ENCODE measurements at regions not wholly inside any gene's neighbourhood (a gene's known extent, or its start where the extent isn't known, plus 50 kb on each side); places are given as distances from the start of the nearest gene placed in this dataset.
"Not testable (repeated sequence)": the region's sequence is repeated elsewhere in the genome, so short reads cannot be mapped to it uniquely, and the experiment has no call there.

GRCh38 chr16:10277597-10277996 lies 95.4 kb upstream of the GRIN2A start:
- ATAC-seq (ENCODE audit: low read depth) (no peak), DNase-seq (ENCODE audit: low spot score) (no peak)
- Histone ChIP-seq H3K36me3 (ENCODE audit: low read depth) (no peaks in the 10 kb centered on the region), H3K9me3 (ENCODE audit: severe bottlenecking) (no peaks in the 10 kb centered on the region), H3K4me1 (ENCODE audit: insufficient read depth, poor library complexity, severe bottlenecking) (no peaks in the 10 kb centered on the region), H3K27me3 (ENCODE audit: insufficient read depth, poor library complexity, severe bottlenecking) (no peaks in the 10 kb centered on the region), H3K4me3 (ENCODE audit: severe bottlenecking) (no peak overlapping the region), H3K27ac (ENCODE audit: poor library complexity, severe bottlenecking) (no peak overlapping the region)
- TF ChIP-seq CTCF (IDR thresholded peaks at IDR 0.05; ENCODE audit: poor library complexity, severe bottlenecking): no peak

DNA sequence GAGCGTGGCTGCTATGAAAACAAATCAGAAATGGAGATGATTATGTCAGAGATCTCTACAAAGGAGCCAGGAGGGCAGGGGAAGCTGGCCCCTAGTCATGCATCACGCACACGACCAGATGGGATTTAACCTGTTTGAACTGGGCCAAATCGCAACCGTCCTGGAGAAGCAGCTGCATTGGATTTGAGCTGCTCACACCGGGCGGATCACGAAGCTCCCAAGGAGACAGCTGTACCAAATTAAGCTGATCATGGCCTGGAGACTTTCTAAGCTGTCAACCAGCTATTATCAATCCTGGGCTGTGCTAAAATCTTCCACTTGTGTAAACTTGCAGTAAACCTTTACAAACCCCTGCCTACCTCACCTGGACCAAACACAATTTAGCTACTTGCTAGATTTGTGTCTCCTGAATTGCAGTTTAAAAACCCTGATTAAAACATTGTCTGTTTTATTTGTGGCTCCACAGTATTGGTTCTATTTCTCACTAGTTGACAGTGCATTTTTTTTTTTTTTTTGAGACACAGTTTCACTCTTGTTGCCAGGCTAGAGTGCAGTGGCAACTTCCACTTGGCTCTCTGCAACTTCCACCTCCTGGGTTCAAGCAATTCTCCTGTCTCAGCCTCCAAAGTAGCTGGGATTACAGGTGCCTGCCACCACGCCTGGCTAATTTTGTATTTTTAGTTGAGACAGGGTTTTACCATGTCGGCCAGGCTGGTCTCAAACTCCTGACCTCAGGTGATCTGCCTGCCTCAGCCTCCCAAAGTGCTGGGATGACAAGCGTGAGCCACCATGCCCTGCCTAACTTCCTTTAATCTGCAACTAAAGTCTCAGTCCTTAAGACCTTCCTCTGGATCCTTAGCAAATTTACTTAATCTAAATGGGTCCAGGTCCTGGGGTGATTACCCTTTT lies 98.3 kb upstream of the GRIN2A start:
- Histone ChIP-seq H3K27ac (ENCODE audit: poor library complexity, severe bottlenecking) (no peak overlapping the region), H3K4me3 (ENCODE audit: severe bottlenecking) (no peak overlapping the region), H3K27me3 (ENCODE audit: insufficient read depth, poor library complexity, severe bottlenecking) (no peaks in the 10 kb centered on the region), H3K4me1 (ENCODE audit: insufficient read depth, poor library complexity, severe bottlenecking) (no peaks in the 10 kb centered on the region), H3K36me3 (ENCODE audit: low read depth) (no peaks in the 10 kb centered on the region), H3K9me3 (ENCODE audit: severe bottlenecking) (no peaks in the 10 kb centered on the region)
- no peak for TF ChIP-seq CTCF (IDR thresholded peaks at IDR 0.05; ENCODE audit: poor library complexity, severe bottlenecking)
- ATAC-seq (ENCODE audit: low read depth) (no peak), DNase-seq (ENCODE audit: low spot score) (no peak)

GRCh38 chr16:10282367-10282766 lies 100.1 kb upstream of the GRIN2A start:
- no peaks in the 10 kb centered on the region for H3K4me1 ChIP-seq (ENCODE audit: insufficient read depth, poor library complexity, severe bottlenecking)
- DNase-seq (ENCODE audit: low spot score): no peak
- H3K27me3 ChIP-seq (ENCODE audit: insufficient read depth, poor library complexity, severe bottlenecking): no peaks in the 10 kb centered on the region
- H3K36me3 ChIP-seq (ENCODE audit: low read depth): no peaks in the 10 kb centered on the region
- H3K4me3 ChIP-seq (ENCODE audit: severe bottlenecking): no peak overlapping the region
- no peaks in the 10 kb centered on the region for H3K9me3 ChIP-seq (ENCODE audit: severe bottlenecking)
- no peak for ATAC-seq (ENCODE audit: low read depth)
- H3K27ac ChIP-seq (ENCODE audit: poor library complexity, severe bottlenecking): no peak overlapping the region
- TF ChIP-seq CTCF (IDR thresholded peaks at IDR 0.05; ENCODE audit: poor library complexity, severe bottlenecking): no peak

GRCh38 chr16:10283246-10283645 lies 101.0 kb upstream of the GRIN2A start:
- H3K4me1 ChIP-seq (ENCODE audit: insufficient read depth, poor library complexity, severe bottlenecking); ATAC-seq (ENCODE audit: low read depth): not testable (repeated sequence)

DNA sequence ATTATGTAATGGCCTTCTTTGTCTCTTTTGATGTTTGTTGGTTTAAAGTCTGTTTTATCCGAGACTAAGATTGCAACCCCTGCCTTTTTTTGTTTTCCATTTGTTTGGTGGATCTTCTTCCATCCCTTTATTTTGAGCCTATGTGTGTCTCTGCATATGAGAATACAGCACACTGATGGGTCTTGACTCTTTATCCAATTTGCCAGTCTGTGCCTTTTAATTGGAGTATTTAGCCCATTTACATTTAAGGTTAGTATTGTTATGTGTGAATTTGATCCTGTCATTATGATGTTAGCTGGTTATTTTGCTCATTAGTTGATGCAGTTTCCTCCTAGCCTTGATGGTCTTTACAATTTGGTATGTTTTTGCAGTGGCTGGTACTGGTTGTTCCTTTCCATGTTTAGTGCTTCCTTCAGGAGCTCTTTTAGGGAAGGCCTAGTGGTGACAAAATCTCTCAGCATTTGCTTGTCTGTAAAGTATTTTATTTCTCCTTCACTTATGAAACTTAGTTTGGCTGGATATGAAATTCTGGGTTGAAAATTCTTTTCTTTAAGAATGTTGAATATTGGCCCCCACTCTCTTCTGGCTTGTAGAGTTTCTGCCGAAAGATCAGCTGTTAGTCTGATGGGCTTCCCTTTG lies 95.3 kb upstream of the ATF7IP2 start:
- not testable (repeated sequence) for H3K36me3 ChIP-seq (ENCODE audit: low read depth); H3K4me3 ChIP-seq (ENCODE audit: severe bottlenecking); H3K27ac ChIP-seq (ENCODE audit: poor library complexity, severe bottlenecking); DNase-seq (ENCODE audit: low spot score); H3K27me3 ChIP-seq (ENCODE audit: insufficient read depth, poor library complexity, severe bottlenecking); ATAC-seq (ENCODE audit: low read depth); H3K4me1 ChIP-seq (ENCODE audit: insufficient read depth, poor library complexity, severe bottlenecking); H3K9me3 ChIP-seq (ENCODE audit: severe bottlenecking)

More at GRCh38 chr16:10283246-10283645, 101.0 kb upstream of the GRIN2A start:
- H3K36me3 ChIP-seq (ENCODE audit: low read depth); H3K9me3 ChIP-seq (ENCODE audit: severe bottlenecking); H3K27ac ChIP-seq (ENCODE audit: poor library complexity, severe bottlenecking); DNase-seq (ENCODE audit: low spot score); H3K27me3 ChIP-seq (ENCODE audit: insufficient read depth, poor library complexity, severe bottlenecking); H3K4me3 ChIP-seq (ENCODE audit: severe bottlenecking): not testable (repeated sequence)

DNA sequence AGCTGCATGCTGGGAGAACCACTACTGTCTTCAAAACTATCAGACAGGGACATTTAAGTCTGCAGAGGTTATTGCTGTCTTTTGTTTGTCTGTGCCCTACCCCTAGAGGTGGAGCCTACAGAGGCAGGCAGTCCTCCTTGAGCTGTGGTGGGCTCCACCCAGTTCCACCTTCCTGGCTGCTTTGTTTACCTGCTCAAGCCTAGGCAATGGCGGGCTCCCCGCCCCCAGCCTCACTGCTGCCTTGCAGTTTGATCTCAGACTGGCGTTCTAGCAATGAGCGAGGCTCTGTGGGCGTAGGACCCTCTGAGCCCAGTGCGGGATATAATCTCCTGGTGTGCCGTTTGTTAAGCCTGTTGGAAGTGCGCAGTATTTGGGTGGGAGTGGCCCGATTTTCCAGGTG lies 93.7 kb upstream of the ATF7IP2 start:
- not testable (repeated sequence) for DNase-seq (ENCODE audit: low spot score); H3K36me3 ChIP-seq (ENCODE audit: low read depth); ATAC-seq (ENCODE audit: low read depth); H3K9me3 ChIP-seq (ENCODE audit: severe bottlenecking); H3K27ac ChIP-seq (ENCODE audit: poor library complexity, severe bottlenecking); H3K4me3 ChIP-seq (ENCODE audit: severe bottlenecking); H3K4me1 ChIP-seq (ENCODE audit: insufficient read depth, poor library complexity, severe bottlenecking); H3K27me3 ChIP-seq (ENCODE audit: insufficient read depth, poor library complexity, severe bottlenecking)

DNA sequence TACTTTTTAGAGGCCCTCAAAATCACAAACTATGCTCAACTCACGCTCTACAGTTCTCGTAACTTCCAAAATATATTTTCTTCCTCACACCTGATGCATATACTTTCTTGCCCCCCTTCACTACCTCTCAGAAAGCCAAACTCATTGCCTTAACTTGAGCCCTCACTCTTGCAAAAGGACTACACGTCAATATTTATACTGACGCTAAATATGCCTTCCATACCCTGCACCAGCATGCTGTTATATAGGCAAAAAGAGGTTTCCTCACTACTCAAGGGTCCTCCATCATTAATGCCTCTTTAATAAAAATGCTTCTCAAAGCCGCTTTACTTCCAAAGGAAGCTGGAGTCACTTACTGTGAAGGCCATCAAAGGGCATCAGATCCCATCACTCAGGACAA lies 92.9 kb upstream of the ATF7IP2 start:
- ATAC-seq (ENCODE audit: low read depth); H3K9me3 ChIP-seq (ENCODE audit: severe bottlenecking); H3K4me1 ChIP-seq (ENCODE audit: insufficient read depth, poor library complexity, severe bottlenecking): not testable (repeated sequence)

GRCh38 chr16:10294153-10294552 lies 91.7 kb upstream of the ATF7IP2 start:
- ATAC-seq (ENCODE audit: low read depth); H3K4me1 ChIP-seq (ENCODE audit: insufficient read depth, poor library complexity, severe bottlenecking); DNase-seq (ENCODE audit: low spot score); H3K36me3 ChIP-seq (ENCODE audit: low read depth); H3K9me3 ChIP-seq (ENCODE audit: severe bottlenecking); H3K4me3 ChIP-seq (ENCODE audit: severe bottlenecking); H3K27me3 ChIP-seq (ENCODE audit: insufficient read depth, poor library complexity, severe bottlenecking); H3K27ac ChIP-seq (ENCODE audit: poor library complexity, severe bottlenecking): not testable (repeated sequence)

More for the DNA sequence above, 92.9 kb upstream of the ATF7IP2 start:
- H3K36me3 ChIP-seq (ENCODE audit: low read depth); H3K4me3 ChIP-seq (ENCODE audit: severe bottlenecking); H3K27ac ChIP-seq (ENCODE audit: poor library complexity, severe bottlenecking); H3K27me3 ChIP-seq (ENCODE audit: insufficient read depth, poor library complexity, severe bottlenecking); DNase-seq (ENCODE audit: low spot score): not testable (repeated sequence)

Data from RWPE2 (cell line).